HCT116 (cell line): ENCODE measurements at regions not wholly inside any gene's neighbourhood (a gene's known extent, or its start where the extent isn't known, plus 50 kb on each side); places are given as distances from the start of the nearest gene placed in this dataset.

ENCODE experiments used
- ATAC-seq: fragments of 200-7000 bp; cut with Tn5 transposase; 2 replicates; pipeline ENCODE4 v1.9.1; 2020; ENCODE audit warnings: mild to moderate bottlenecking, moderate library complexity
- BruUV-seq: library from RNA; stranded (reverse); fragments of 400-500 nt; replicated peaks from 2 replicates; lab custom pipeline; 2021; lab: Mats Ljungman, UMichigan
- CTCF ChIA-PET: fragments of 300-600 bp; sonication (Branson Sonifier 250); formaldehyde crosslinking; loops from one replicate; lab custom pipeline; 2021; ENCODE audit warnings: antibody characterized with exemption; lab: Charles Lee
- POLR2A ChIA-PET: fragments of 300-600, 350-600 bp; sonication (Branson Sonifier 250); formaldehyde crosslinking; loops from one replicate; lab custom pipeline; 2021; ENCODE audit warnings: antibody characterized with exemption; lab: Charles Lee
- RAD21 ChIA-PET, 2 experiments: fragments of 300-600 bp; sonication (Branson Sonifier 250); formaldehyde crosslinking; loops; one replicate each; lab custom pipeline; 2023; ENCODE audit warnings: low total read pairs in 2 of 2; ENCODE audit not compliant: uncharacterized antibody in 2 of 2, unreplicated experiment in 2 of 2, low non-redundant PET in 1 of 2; lab: Charles Lee
- DNase-seq: peaks from one replicate; pipeline ENCODE4 v3.0.0-alpha.2; 2010; ENCODE audit warnings: low read depth, low spot score
- H2AFZ ChIP-seq: fragments of 200-600 bp; shearing (Covaris generic), sonication (generic); 2 replicates; pipeline ENCODE4 v1.6.1; 2017; ENCODE audit warnings: low read depth, mixed run types, mixed read lengths, antibody characterized with exemption, low read length; ENCODE audit not compliant: poor library complexity, severe bottlenecking
- H3K27ac ChIP-seq: 2 replicates; pipeline ENCODE4 v1.5.1; 2012; ENCODE audit warnings: low read depth, low read length
- H3K27me3 ChIP-seq: fragments of 200-600 bp; sonication (generic); 2 replicates; pipeline ENCODE4 v1.6.1; 2016; ENCODE audit warnings: mixed run types, low read length, mixed read lengths; ENCODE audit not compliant: insufficient read depth
- H3K36me3 ChIP-seq, 2 experiments: fragments of 200-500 bp in 1 of 2; fragments of 200-600 bp in 1 of 2; sonication (Bioruptor generic) in 1 of 2; sonication (generic) in 1 of 2; 2 replicates each; pipeline versions ENCODE4 v1.5.1 to v1.6.1; 2014 to 2016; ENCODE audit warnings: low read length in 2 of 2, inconsistent platforms in 1 of 2, mixed read lengths in 1 of 2, mixed run types in 1 of 2; ENCODE audit not compliant: insufficient read depth in 2 of 2, control insufficient read depth in 1 of 2
- H3K4me1 ChIP-seq, 2 experiments: fragments of 200-600 bp in 1 of 2; sonication (generic) in 1 of 2; 2 replicates each; pipeline versions ENCODE4 v1.5.1 to v1.6.1; 2012 to 2017; ENCODE audit warnings: low read length in 2 of 2, inconsistent platforms in 1 of 2, mild to moderate bottlenecking in 1 of 2, mixed read lengths in 1 of 2, mixed run types in 1 of 2, moderate library complexity in 1 of 2; ENCODE audit not compliant: insufficient read depth in 2 of 2, control insufficient read depth in 1 of 2
- H3K4me2 ChIP-seq: fragments of 200-600 bp; sonication (generic); 2 replicates; pipeline ENCODE4 v1.6.1; 2017; ENCODE audit warnings: mixed run types, low read length, mixed read lengths
- H3K4me3 ChIP-seq, 2 experiments: fragments of 200-600 bp in 1 of 2; sonication (generic) in 1 of 2; replicated peaks in 1 of 2; 2 replicates each; pipeline ENCODE4 v1.5.1; 2011 to 2016; ENCODE audit warnings: low read length in 2 of 2, control low read depth in 1 of 2, low read depth in 1 of 2, mild to moderate bottlenecking in 1 of 2, mixed read lengths in 1 of 2, mixed run types in 1 of 2
- H3K79me2 ChIP-seq: fragments of 200-600 bp; sonication (generic); 2 replicates; pipeline ENCODE4 v1.6.1; 2017; ENCODE audit warnings: mild to moderate bottlenecking, mixed run types, low read length, moderate library complexity, mixed read lengths; ENCODE audit not compliant: insufficient read depth
- H3K9ac ChIP-seq: fragments of 200-600 bp; sonication (generic); 2 replicates; pipeline ENCODE4 v1.6.1; 2016; ENCODE audit warnings: low read length, mixed read lengths
- H3K9me2 ChIP-seq: fragments of 200-600 bp; sonication (generic), shearing (Covaris generic); 2 replicates; pipeline ENCODE4 v1.6.1; 2017; ENCODE audit warnings: mixed run types, mild to moderate bottlenecking, moderate library complexity; ENCODE audit not compliant: insufficient read depth
- H3K9me3 ChIP-seq, 2 experiments: fragments of 200-500 bp in 1 of 2; fragments of 200-600 bp in 1 of 2; sonication (Bioruptor generic) in 1 of 2; sonication (generic) in 1 of 2; 2 replicates each; pipeline ENCODE4 v1.6.1; 2014 to 2017; ENCODE audit warnings: low read length in 2 of 2, mixed read lengths in 2 of 2, inconsistent platforms in 1 of 2, low read depth in 1 of 2, mild to moderate bottlenecking in 1 of 2, mixed run types in 1 of 2, moderate library complexity in 1 of 2; ENCODE audit not compliant: control insufficient read depth in 1 of 2, insufficient read depth in 1 of 2
- H4K20me1 ChIP-seq: fragments of 200-600 bp; sonication (generic), shearing (Covaris generic); 2 replicates; pipeline ENCODE4 v1.6.1; 2017; ENCODE audit warnings: mixed run types, mild to moderate bottlenecking, moderate library complexity; ENCODE audit not compliant: insufficient read depth
- ATF3 ChIP-seq: IDR thresholded peaks from 2 replicates; pipeline ENCODE4 v1.6.1; 2012
- CBX3 ChIP-seq: IDR thresholded peaks from 2 replicates; pipeline ENCODE4 v1.6.1; 2012; ENCODE audit warnings: low read depth
- CEBPB ChIP-seq: IDR thresholded peaks from 2 replicates; pipeline ENCODE4 v1.6.1; 2012; ENCODE audit warnings: low read depth
- CTCF ChIP-seq, 3 experiments: fragments of 200-600 bp in 1 of 3; sonication (generic) in 1 of 3; IDR thresholded peaks in 2 of 3; conservative IDR thresholded peaks in 1 of 3; 2 replicates each; pipeline ENCODE4 v1.5.1; 2012 to 2017; ENCODE audit warnings: low read depth in 2 of 3, low read length in 2 of 3, antibody characterized with exemption in 1 of 3, borderline replicate concordance in 1 of 3, control low read depth in 1 of 3, mild to moderate bottlenecking in 1 of 3, mixed read lengths in 1 of 3, mixed run types in 1 of 3, moderate library complexity in 1 of 3; ENCODE audit not compliant: insufficient read depth in 1 of 3
- EGR1 ChIP-seq: IDR thresholded peaks from 2 replicates; pipeline ENCODE4 v1.6.1; 2012; ENCODE audit warnings: low read depth
- ELF1 ChIP-seq: IDR thresholded peaks from 2 replicates; pipeline ENCODE4 v1.6.1; 2012; ENCODE audit warnings: low read depth, borderline replicate concordance
- EZH2phosphoT487 ChIP-seq: fragments of 200-600 bp; IDR thresholded peaks from 2 replicates; pipeline ENCODE4 v1.6.1; 2018; ENCODE audit warnings: antibody characterized with exemption, borderline replicate concordance
- FOSL1 ChIP-seq: IDR thresholded peaks from 2 replicates; pipeline ENCODE4 v1.6.1; 2012; ENCODE audit warnings: low read depth
- JUND ChIP-seq: IDR thresholded peaks from 2 replicates; pipeline ENCODE4 v1.6.1; 2012
- POLR2A ChIP-seq: IDR thresholded peaks from 2 replicates; pipeline ENCODE4 v1.7.0; 2011; ENCODE audit warnings: borderline replicate concordance; ENCODE audit not compliant: insufficient read depth, insufficient read length; ENCODE audit errors: extremely low read depth
- POLR2AphosphoS5 ChIP-seq: IDR thresholded peaks from 2 replicates; pipeline ENCODE4 v1.6.1; 2011; ENCODE audit warnings: mild to moderate bottlenecking, low read depth, low read length, moderate library complexity
- RAD21 ChIP-seq: IDR thresholded peaks from 2 replicates; pipeline ENCODE4 v1.6.1; 2012; ENCODE audit warnings: low read depth, mild to moderate bottlenecking
- REST ChIP-seq: IDR thresholded peaks from 2 replicates; pipeline ENCODE4 v1.6.1; 2012; ENCODE audit warnings: low read depth
- SIN3A ChIP-seq: IDR thresholded peaks from 2 replicates; pipeline ENCODE4 v1.6.1; 2012; ENCODE audit warnings: low read depth
- SRF ChIP-seq: IDR thresholded peaks from 2 replicates; pipeline ENCODE4 v1.6.1; 2012; ENCODE audit warnings: low read depth
- TCF7L2 ChIP-seq: IDR thresholded peaks from 2 replicates; pipeline ENCODE4 v1.7.0; 2011; ENCODE audit warnings: borderline replicate concordance, inconsistent platforms; ENCODE audit not compliant: insufficient read depth, insufficient read length; ENCODE audit errors: extremely low read depth
- YY1 ChIP-seq: IDR thresholded peaks from 2 replicates; pipeline ENCODE4 v1.6.1; 2011; ENCODE audit warnings: low read length, low read depth, moderate library complexity, mild to moderate bottlenecking; ENCODE audit not compliant: insufficient replicate concordance; ENCODE audit errors: extremely low read depth
- ZBTB33 ChIP-seq: IDR thresholded peaks from 2 replicates; pipeline ENCODE4 v1.6.1; 2011; ENCODE audit warnings: mild to moderate bottlenecking, low read length, moderate library complexity; ENCODE audit not compliant: insufficient replicate concordance; ENCODE audit errors: extremely low read depth
- ZFX ChIP-seq: fragments of 450-650 bp; IDR thresholded peaks from 2 replicates; pipeline ENCODE4 v1.6.1; 2017
- intact Hi-C: fragments of 100-400 bp; cut with micrococcal nuclease; formaldehyde crosslinking; loops from 2 replicates; pipeline ENCODE4 v1.10.0; 2022

- RAD21 ChIA-PET, result no interaction called here
- no peaks in the 10 kb centered on the region for H3K36me3 ChIP-seq
- no peak for TF ChIP-seq EGR1
- TF ChIP-seq POLR2AphosphoS5, result no peak
- no peak for TF ChIP-seq ZFX
- no peak for TF ChIP-seq CBX3
- TF ChIP-seq ELF1, result no peak
- no peak for TF ChIP-seq JUND
- TF ChIP-seq CTCF (IDR thresholded peaks at IDR 0.05 in 2 of 3, conservative IDR thresholded peaks at IDR 0.05 in 1 of 3; ENCODE audit: borderline replicate concordance in 1 of 3, insufficient read depth in 1 of 3, low read depth in 2 of 3, low read length in 2 of 3), result no peak
- no peak for TF ChIP-seq SIN3A
- no peak for TF ChIP-seq EZH2phosphoT487
- no peak for TF ChIP-seq POLR2A
- no peak for TF ChIP-seq CEBPB
- no peak for TF ChIP-seq ZBTB33
- no peak for TF ChIP-seq FOSL1
- no peak for TF ChIP-seq RAD21
- no peak for TF ChIP-seq ATF3
- no peak for TF ChIP-seq SRF
- TF ChIP-seq YY1, result no peak
- no peak for TF ChIP-seq TCF7L2
- no peak for TF ChIP-seq REST
- H3K4me2 ChIP-seq, result no peak overlapping the region
- ATAC-seq (no peak), DNase-seq (no peak)
- H3K9me3 ChIP-seq, result no peaks in the 10 kb centered on the region; a peak in 1 of 4 replicates
- POLR2A ChIA-PET, result no interaction called here
- no peak overlapping the region for H3K4me3 ChIP-seq
- BruUV-seq, result no TSS peak
- H4K20me1 ChIP-seq, result no peaks in the 10 kb centered on the region
- no peak overlapping the region for H3K9ac ChIP-seq
- CTCF ChIA-PET, result no interaction called here
- H3K4me1 ChIP-seq, result no peaks in the 10 kb centered on the region
- intact Hi-C loops, result no loop called here
- H3K79me2 ChIP-seq, result no peaks in the 10 kb centered on the region
- H3K9me2 ChIP-seq, result no peaks in the 10 kb centered on the region
- H3K27me3 ChIP-seq, result no peaks in the 10 kb centered on the region
- no peak overlapping the region for H3K27ac ChIP-seq
- H2AFZ ChIP-seq, result no peak overlapping the region
Observed at GRCh38 chr3:87607234-87607633, 330.9 kb upstream of the POU1F1 start.
